HG02852 (cell line): ENCODE measurements at regions not wholly inside any gene's neighbourhood (a gene's known extent, or its start where the extent isn't known, plus 50 kb on each side); places are given as distances from the start of the nearest gene placed in this dataset.
"Not testable (repeated sequence)": the region's sequence is repeated elsewhere in the genome, so short reads cannot be mapped to it uniquely, and the experiment has no call there.

ENCODE experiments used
- ATAC-seq: cut with Tn5 transposase; IDR thresholded peaks from one replicate; pipeline ENCODE4 v1.9.1; 2021; ENCODE audit warnings: mild to moderate bottlenecking, moderate library complexity; ENCODE audit not compliant: unreplicated experiment

DNA sequence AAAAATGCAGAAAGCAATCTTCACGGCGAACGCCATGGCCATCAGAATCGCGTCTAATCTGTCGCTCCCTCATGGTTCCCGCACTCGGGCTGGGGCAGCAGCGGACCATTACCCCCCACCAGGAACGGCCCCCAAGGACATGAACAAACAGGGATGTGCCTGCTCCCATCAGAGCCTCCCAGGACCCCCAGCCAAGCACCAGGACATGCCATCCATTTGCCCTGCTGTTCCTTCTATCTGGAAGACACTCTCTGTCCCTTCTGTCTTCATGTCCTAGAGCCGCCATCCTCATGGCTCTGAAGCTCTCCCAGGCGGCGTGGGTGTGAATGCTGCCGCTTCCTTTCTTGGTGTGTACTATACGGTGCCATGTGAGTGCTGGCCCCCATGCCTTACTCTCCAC, 371.8 kb downstream of the BCL11B start:
- ATAC-seq, result no peak

DNA sequence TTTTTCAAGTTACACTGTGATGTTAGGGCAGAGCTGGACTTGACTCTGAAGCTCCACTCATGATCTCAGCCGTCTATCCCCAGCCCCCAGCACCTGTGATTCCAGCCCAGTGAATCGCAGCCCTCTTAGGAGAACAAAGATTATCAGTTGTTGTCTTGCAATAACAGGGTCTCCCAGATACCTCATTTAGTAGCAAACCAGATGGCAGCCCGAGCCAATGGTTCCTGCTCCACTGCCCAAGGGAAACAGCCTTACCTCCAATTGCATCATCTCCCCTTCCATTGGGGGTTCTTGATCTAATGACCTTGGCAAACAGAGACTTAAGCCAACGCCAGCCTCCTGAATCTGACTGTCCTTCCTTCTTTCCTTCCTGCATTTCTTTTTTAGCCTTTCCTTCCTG, 371.2 kb downstream of the BCL11B start:
- no peak for ATAC-seq

- ATAC-seq, result no peak
Observed at GRCh38 chr14:98901511-98902205, 370.3 kb downstream of the BCL11B start.

- no peak for ATAC-seq
Observed at GRCh38 chr14:98903371-98903770, 368.6 kb downstream of the BCL11B start.

DNA sequence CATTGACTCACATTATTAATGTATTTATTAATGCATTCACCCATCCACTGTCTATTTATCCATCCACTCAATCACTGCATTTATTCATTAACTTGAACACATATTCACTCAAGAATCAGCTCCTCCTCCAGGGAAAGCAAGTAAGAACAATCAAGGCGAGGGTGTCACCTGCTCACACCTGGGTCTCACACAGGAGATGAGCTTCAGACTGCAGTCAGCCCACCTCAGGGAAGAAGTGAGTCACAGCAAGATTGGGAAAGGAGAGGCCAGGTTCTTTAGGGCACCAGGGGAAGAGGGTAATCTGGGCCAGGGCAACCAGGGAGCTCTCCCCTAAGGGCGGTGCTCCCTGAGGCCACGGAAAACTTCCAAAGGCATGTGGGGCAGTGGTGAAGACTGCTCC, 367.3 kb downstream of the BCL11B start:
- ATAC-seq, result no peak

DNA sequence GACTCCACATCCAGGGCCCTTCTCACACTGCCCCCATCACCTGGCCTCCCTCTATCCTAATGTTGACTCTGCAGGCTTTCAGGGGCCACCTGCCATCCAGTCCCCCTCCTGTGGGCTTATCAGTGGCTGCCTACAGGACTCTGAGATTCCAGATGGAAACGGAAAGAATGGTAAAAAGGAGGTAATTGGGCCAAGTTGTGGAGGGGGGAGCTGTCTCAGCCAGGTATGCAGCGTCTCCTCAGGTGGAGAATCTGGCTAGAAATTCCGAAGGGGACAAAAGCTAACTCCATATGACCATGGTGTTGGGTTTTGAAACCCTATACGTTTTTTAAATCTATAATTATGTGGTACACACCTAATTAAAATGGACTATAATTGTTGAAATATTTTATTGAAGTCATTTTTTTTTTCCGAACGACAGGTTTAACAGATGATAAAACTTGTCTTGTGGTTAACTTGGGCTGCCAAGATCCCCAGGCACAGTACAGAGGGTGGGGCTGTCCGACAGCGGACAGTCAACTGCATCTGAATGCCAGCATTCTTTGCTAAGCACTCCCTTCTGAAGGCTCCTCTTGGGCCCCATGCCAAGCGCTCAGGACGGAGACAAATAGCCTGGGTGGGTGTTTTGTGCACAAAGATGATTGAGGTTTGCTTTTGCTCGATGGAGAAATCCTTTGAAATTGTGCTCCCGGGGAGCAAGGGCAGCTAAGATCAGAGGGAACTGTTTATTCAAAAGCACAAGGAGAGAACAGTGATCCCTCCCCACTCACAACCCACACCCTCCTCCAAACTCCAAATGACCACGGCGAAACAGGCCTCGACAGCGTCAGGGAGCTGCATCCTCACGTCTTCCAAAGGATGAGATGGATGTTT, 365.6 kb downstream of the BCL11B start:
- no peak for ATAC-seq

DNA sequence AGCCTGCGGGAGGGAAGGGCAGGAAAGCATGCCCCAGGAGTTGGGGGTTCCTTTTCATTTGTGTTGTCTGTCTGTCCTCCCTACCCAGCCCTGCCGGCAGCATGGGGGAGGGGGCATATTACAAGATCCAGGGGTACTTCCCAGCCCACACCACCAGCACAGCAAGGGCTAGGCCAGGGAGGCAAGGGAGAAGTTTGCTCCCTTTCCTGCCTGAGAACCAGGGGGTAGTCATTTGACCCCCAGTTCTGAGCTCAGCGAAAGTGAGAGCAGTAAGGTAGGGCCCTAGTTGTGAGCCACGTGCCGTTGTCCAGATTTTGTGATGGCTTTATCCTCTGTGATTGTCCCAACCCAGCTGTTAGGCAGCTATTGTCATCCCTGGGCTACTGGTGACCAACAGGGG, 364.7 kb downstream of the BCL11B start:
- no peak for ATAC-seq

GRCh38 chr14:98908050-98908449, 363.9 kb downstream of the BCL11B start:
- no peak for ATAC-seq

DNA sequence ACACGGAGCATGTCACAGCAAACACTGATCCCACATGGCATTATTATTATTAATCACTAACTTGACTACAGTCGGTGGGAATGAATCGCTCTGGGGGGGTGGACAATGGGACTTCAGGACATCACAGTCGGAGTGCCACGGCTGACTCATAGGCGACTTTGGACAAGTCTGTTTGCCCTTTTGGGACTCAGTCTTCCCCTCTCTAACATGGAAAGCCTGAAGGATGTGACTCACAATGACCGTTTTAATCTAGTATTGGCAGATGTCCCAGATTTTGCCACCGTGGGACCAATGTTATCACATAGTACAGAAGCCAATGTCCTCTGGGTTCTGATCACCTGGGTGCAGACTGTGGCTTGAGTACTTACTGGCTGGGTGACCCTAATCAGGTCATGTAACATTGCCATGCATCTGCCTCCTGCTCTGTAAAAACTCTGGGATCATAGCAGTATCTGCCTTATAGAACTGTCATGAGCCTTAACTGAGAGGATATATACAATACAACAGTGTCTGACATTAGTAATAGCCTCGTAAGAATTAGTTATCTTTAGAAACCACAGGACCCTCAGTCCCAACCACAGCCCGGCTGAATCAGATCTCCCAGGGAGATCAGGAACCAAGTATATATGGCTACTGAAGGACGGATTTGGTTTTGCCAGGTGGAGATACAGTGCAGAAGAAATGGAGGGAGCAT, 362.6 kb downstream of the BCL11B start:
- ATAC-seq, result no peak

- no peak for ATAC-seq
Observed at GRCh38 chr14:98910061-98910460, 361.9 kb downstream of the BCL11B start.

DNA sequence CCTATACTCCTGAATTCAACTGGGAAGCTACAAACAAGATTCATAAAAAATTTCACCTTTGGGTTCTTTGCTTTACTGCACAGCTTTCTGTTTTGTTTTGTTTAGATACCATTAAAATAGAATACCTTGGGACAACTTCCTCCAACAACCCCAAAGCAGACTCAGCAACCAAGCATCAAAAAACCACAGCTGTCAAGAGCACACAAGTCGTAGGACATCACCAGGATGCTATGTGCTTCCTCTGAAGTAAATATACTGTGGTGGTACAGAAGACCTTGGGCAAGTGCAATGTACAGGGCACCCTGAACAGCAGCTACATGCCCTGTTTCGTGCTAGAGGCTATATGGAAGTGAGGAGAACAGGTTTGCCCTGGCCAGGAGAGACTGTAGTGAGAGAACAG, 359.3 kb downstream of the BCL11B start:
- ATAC-seq, result no peak

DNA sequence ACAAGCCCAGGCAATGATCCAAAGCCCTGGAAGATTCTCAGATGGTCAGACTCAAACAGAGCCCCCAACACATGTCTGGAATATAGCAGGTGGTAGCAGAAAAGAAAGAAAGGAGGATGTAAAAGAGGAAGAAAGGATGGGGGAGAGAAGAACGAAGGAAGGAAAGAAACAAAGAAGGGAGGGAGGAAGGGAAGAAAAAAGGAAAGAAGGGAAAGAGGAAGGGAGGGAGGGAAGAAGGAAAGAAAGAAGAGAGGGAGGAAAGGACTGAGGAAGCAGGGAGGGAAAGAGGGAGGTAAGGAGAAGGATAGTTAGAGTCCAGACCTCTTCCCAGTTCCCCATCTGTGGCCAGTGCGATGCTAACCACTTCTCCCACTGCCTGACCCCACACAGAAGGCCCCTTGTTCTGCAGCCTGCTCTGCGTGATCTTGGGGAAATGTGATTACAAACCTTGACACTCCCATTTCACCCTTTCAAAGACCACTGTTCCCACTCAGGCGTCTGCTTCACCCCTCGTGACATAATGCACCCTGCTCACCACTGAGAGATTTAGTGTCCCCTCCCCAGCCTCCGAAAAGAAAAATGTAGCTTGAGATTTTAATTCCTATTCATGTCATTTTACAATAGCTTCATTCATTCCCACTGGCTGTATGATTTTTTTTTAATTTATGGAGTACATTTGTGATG, 357.9 kb downstream of the BCL11B start:
- ATAC-seq, result no peak

DNA sequence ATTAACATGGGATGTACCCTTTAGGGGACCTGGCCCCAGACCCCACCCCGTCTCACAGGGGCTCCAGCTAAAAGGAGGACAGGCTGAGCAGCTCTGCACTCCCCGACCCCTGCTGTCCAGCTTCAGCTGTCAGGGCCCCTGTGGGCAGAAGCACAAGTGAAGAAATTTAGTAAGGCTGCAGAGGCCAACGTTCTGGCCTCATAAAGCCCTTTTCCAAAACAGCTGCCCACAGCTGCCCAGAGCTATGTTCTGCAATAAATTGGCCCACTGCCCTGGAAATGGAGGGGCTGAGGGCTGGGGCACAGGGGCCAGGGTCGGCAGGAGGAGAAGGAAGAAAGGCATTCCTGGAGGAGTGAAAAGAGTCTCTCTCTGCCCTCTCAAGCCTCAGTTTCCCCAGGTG, 357.1 kb downstream of the BCL11B start:
- no peak for ATAC-seq

- no peak for ATAC-seq
Observed at GRCh38 chr14:98915625-98916024, 356.4 kb downstream of the BCL11B start.

GRCh38 chr14:98916036-98916435, 356.0 kb downstream of the BCL11B start:
- no peak for ATAC-seq

GRCh38 chr14:98916476-98916875, 355.5 kb downstream of the BCL11B start:
- no peak for ATAC-seq

GRCh38 chr14:98919434-98919833, 352.6 kb downstream of the BCL11B start:
- ATAC-seq, result no peak

DNA sequence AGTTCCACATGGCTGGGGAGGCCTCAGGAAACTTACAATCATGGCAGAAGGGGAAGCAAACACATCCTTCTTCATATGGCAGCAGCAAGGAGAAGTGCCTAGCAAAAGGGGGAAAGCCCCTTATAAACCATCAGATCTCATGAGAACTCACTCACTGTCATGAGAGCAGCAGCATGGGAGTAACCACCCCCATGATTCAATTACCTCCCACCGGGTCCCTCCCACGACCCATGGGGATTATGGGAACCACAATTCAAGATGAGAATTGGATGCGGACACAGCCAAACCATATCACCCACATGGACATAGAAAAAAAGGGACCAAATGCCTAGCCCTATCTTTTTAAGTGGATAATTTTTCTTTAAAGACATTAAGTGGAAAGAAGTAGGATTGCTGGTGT, 350.7 kb downstream of the BCL11B start:
- ATAC-seq, result not testable (repeated sequence)

DNA sequence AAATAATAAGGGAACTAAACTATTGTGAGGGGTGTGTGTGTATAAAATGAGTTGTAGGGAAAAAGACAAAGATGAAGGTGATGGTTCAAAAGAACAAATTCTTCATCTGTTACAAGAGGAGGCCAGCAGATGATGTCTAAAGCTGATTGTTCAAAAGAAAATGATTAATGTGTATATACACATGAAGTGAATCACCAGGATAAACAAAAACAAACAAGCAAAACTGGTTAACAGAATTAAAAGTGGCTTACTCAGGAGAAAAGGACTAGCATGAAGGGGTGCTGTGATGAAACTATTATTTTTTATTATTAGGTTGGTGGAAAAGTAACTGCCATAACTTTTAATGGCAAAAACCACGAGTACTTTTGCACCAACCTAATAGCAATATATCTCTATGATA, 348.4 kb downstream of the BCL11B start:
- no peak for ATAC-seq

- no peak for ATAC-seq
Observed at GRCh38 chr14:98924046-98924445, 348.0 kb downstream of the BCL11B start.

- no peak for ATAC-seq
Observed at GRCh38 chr14:98925354-98926040, 346.5 kb downstream of the BCL11B start.
